Endothelial cell of umbilical vein (primary cell): ENCODE measurements at regions not wholly inside any gene's neighbourhood (a gene's known extent, or its start where the extent isn't known, plus 50 kb on each side); places are given as distances from the start of the nearest gene placed in this dataset.

ENCODE experiments used
- BruUV-seq: library from RNA; stranded (reverse); fragments of 400-500 nt; replicated peaks from 2 replicates; lab custom pipeline; 2021; lab: Mats Ljungman, UMichigan
- CTCF ChIA-PET: fragments of 300-600, 350-600 bp; sonication (Branson Sonifier 250); formaldehyde crosslinking; loops from one replicate; lab custom pipeline; 2021; ENCODE audit warnings: antibody characterized with exemption, inconsistent platforms; lab: Charles Lee
- POLR2A ChIA-PET: fragments of 300-600, 350-600 bp; sonication (Branson Sonifier 250); formaldehyde crosslinking; loops from one replicate; lab custom pipeline; 2021; ENCODE audit warnings: antibody characterized with exemption, inconsistent platforms; lab: Charles Lee
- DNase-seq: peaks from one replicate; pipeline ENCODE4 v3.0.0-alpha.2; 2011; ENCODE audit warnings: low read depth, low spot score
- FAIRE-seq: peaks from 2 replicates; lab custom pipeline; 2011; peaks lifted over from hg19 to GRCh38; lab: Jason Lieb, UNC
- H2AFZ ChIP-seq: 2 replicates; pipeline ENCODE4 v1.6.0; 2012; ENCODE audit warnings: low read depth, low read length, control low read depth, inconsistent platforms
- H3K27ac ChIP-seq: 2 replicates; pipeline ENCODE4 v1.5.1; 2011; ENCODE audit warnings: low read depth, mild to moderate bottlenecking, control low read depth, low read length, moderate library complexity; ENCODE audit not compliant: insufficient read depth
- H3K27me3 ChIP-seq, 2 experiments: 2 replicates each; pipeline versions ENCODE4 v1.6.0 to v1.6.1; 2011; ENCODE audit warnings: low read length in 2 of 2, mixed read lengths in 1 of 2; ENCODE audit not compliant: control insufficient read depth in 2 of 2, insufficient read depth in 2 of 2
- H3K36me3 ChIP-seq, 2 experiments: 2 replicates in 1 of 2; 3 replicates in 1 of 2; pipeline ENCODE4 v1.5.1; 2011; ENCODE audit warnings: low read length in 2 of 2, mild to moderate bottlenecking in 1 of 2, moderate library complexity in 1 of 2; ENCODE audit not compliant: control insufficient read depth in 2 of 2, insufficient read depth in 2 of 2; ENCODE audit errors: extremely low read depth in 1 of 2
- H3K4me1 ChIP-seq: 3 replicates; pipeline ENCODE4 v1.5.1; 2011; ENCODE audit warnings: mild to moderate bottlenecking, low read length; ENCODE audit not compliant: control insufficient read depth, insufficient read depth; ENCODE audit errors: extremely low read depth
- H3K4me2 ChIP-seq: 2 replicates; pipeline ENCODE4 v1.6.1; 2011; ENCODE audit warnings: low read length, control low read depth, mixed read lengths; ENCODE audit not compliant: insufficient read depth
- H3K4me3 ChIP-seq, 3 experiments: fragments of 200-600 bp in 1 of 3; sonication (generic), shearing (Covaris generic) in 1 of 3; replicated peaks in 1 of 3; 2 replicates each; pipeline ENCODE4 v1.5.1; 2011 to 2016; ENCODE audit warnings: control low read depth in 3 of 3, low read length in 3 of 3, mild to moderate bottlenecking in 2 of 3, inconsistent platforms in 1 of 3, low read depth in 1 of 3, moderate library complexity in 1 of 3; ENCODE audit not compliant: insufficient read depth in 1 of 3
- H3K79me2 ChIP-seq: 2 replicates; pipeline ENCODE4 v1.6.0; 2012; ENCODE audit warnings: low read length, inconsistent platforms; ENCODE audit not compliant: control insufficient read depth, insufficient read depth
- H3K9ac ChIP-seq: replicated peaks from 2 replicates; pipeline ENCODE3; 2011; ENCODE audit warnings: low read length, control low read depth; ENCODE audit not compliant: insufficient read depth; ENCODE audit errors: extremely low read depth
- H3K9me1 ChIP-seq: replicated peaks from 3 replicates; pipeline ENCODE4 v1.6.0; 2011; ENCODE audit warnings: mild to moderate bottlenecking, low read length; ENCODE audit not compliant: control insufficient read depth, insufficient read depth; ENCODE audit errors: extremely low read depth
- H3K9me3 ChIP-seq: replicated peaks from 2 replicates; pipeline ENCODE4 v1.5.1; 2012; ENCODE audit warnings: low read length, inconsistent platforms; ENCODE audit not compliant: control insufficient read depth, insufficient read depth
- H4K20me1 ChIP-seq: replicated peaks from 2 replicates; pipeline ENCODE3; 2011; ENCODE audit warnings: mild to moderate bottlenecking, low read length; ENCODE audit not compliant: control insufficient read depth, insufficient read depth; ENCODE audit errors: extremely low read depth
- EZH2 ChIP-seq: IDR thresholded peaks from 2 replicates; pipeline ENCODE4 v1.6.1; 2012; ENCODE audit warnings: borderline replicate concordance, low read depth, mild to moderate bottlenecking, moderate library complexity, low read length, inconsistent platforms; ENCODE audit not compliant: severe bottlenecking
- FOS ChIP-seq: IDR thresholded peaks from 2 replicates; pipeline ENCODE4 v1.6.1; 2011; ENCODE audit warnings: mild to moderate bottlenecking, low read length, moderate library complexity, borderline replicate concordance; ENCODE audit not compliant: insufficient read depth
- GATA2 ChIP-seq: IDR thresholded peaks from 2 replicates; pipeline ENCODE4 v1.7.0; 2011; ENCODE audit warnings: low read depth, mild to moderate bottlenecking, moderate library complexity, mixed read lengths, low read length; ENCODE audit not compliant: insufficient read length, insufficient read depth
- JUN ChIP-seq: IDR thresholded peaks from 2 replicates; pipeline ENCODE4 v1.6.1; 2011; ENCODE audit warnings: borderline replicate concordance, low read depth; ENCODE audit not compliant: insufficient read length, insufficient read depth
- MYC ChIP-seq: IDR thresholded peaks from one replicate; pipeline ENCODE4 v1.6.1; 2011; ENCODE audit warnings: mild to moderate bottlenecking, low read depth, low read length
- POLR2A ChIP-seq: IDR thresholded peaks from 2 replicates; pipeline ENCODE4 v1.6.1; 2012; ENCODE audit warnings: low read depth, mild to moderate bottlenecking, control low read depth, low read length
- POLR2AphosphoS5 ChIP-seq: IDR thresholded peaks from 2 replicates; pipeline ENCODE4 v1.6.1; 2012; ENCODE audit warnings: low read depth, mild to moderate bottlenecking, control low read depth, low read length, moderate library complexity; ENCODE audit not compliant: insufficient read depth
- dilution Hi-C: fragments of 300-500 bp; cut with MboI; formaldehyde crosslinking; loops from one replicate; pipeline ENCODE4 v1.15.0; 2019; ENCODE audit warnings: low sequenced_read_pairs; ENCODE audit not compliant: extremely low pct_ligation_motif_present
- intact Hi-C: fragments of 100-400 bp; cut with micrococcal nuclease; formaldehyde crosslinking; loops from one replicate; pipeline ENCODE4 v1.10.0; 2022
- TF ChIP-seq, protein P1 (sequence below): IDR thresholded peaks from 2 replicates; pipeline ENCODE4 v1.6.1; 2011; ENCODE audit not compliant: insufficient read depth, insufficient read length
- TF ChIP-seq, protein P2 (sequence below), 2 donors: IDR thresholded peaks; 1 replicate in 1 of 2; 2 replicates in 1 of 2; pipeline ENCODE4 v1.5.1; 2011; ENCODE audit warnings: low read length in 2 of 2, mild to moderate bottlenecking in 2 of 2, moderate library complexity in 2 of 2, control low read depth in 1 of 2, inconsistent platforms in 1 of 2, low read depth in 1 of 2; ENCODE audit not compliant: insufficient read depth in 1 of 2; ENCODE audit errors: extremely low read depth in 1 of 2

DNA sequence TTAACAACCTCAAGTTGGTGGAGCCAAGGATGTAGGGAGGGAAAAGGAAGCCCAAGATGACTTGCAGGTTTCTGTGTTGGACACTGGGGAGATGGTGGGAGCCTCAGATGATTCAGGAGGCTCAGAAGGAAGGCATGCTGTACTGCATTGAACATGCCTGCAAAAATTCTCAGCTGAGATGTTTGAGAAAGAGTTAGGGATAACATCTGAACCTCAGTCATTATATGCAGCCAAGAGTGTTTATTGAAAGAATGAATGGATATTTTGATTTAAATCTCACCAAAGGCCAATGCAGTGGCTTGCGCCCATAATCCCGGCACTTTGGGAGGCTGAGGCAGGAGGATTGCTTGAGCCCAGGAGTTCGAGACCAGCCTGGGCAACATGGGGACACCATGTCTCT lies 243.0 kb downstream of the MYCN start:
- BruUV-seq, result no TSS peak
- Histone ChIP-seq H3K4me2 (no peak overlapping the region), H3K27ac (no peak overlapping the region), H2AFZ (no peak overlapping the region), H3K9ac (no peak overlapping the region), H3K27me3 (no peaks in the 10 kb centered on the region), H3K9me1 (no peaks in the 10 kb centered on the region), H4K20me1 (no peaks in the 10 kb centered on the region), H3K4me3 (no peak overlapping the region), H3K4me1 (no peaks in the 10 kb centered on the region), H3K36me3 (no peaks in the 10 kb centered on the region), H3K79me2 (no peaks in the 10 kb centered on the region), H3K9me3 (no peaks in the 10 kb centered on the region)
- ChIA-PET CTCF (no interaction called here), POLR2A (no interaction called here)
- no peak for DNase-seq
- intact Hi-C loops (no loop called here), dilution Hi-C loops (no loop called here)
- TF ChIP-seq JUN, result no peak
- TF ChIP-seq MYC, result no peak
- TF ChIP-seq GATA2, result no peak
- TF ChIP-seq POLR2AphosphoS5, result no peak
- TF ChIP-seq FOS, result no peak
- TF ChIP-seq POLR2A, result no peak
- no peak for TF ChIP-seq EZH2
- TF ChIP-seq, protein P1, sequence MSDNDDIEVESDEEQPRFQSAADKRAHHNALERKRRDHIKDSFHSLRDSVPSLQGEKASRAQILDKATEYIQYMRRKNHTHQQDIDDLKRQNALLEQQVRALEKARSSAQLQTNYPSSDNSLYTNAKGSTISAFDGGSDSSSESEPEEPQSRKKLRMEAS, result no peak
- TF ChIP-seq, protein P2, sequence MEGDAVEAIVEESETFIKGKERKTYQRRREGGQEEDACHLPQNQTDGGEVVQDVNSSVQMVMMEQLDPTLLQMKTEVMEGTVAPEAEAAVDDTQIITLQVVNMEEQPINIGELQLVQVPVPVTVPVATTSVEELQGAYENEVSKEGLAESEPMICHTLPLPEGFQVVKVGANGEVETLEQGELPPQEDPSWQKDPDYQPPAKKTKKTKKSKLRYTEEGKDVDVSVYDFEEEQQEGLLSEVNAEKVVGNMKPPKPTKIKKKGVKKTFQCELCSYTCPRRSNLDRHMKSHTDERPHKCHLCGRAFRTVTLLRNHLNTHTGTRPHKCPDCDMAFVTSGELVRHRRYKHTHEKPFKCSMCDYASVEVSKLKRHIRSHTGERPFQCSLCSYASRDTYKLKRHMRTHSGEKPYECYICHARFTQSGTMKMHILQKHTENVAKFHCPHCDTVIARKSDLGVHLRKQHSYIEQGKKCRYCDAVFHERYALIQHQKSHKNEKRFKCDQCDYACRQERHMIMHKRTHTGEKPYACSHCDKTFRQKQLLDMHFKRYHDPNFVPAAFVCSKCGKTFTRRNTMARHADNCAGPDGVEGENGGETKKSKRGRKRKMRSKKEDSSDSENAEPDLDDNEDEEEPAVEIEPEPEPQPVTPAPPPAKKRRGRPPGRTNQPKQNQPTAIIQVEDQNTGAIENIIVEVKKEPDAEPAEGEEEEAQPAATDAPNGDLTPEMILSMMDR (IDR thresholded peaks at IDR 0.05; ENCODE audit: extremely low read depth in 1 of 2, insufficient read depth in 1 of 2, low read depth in 1 of 2, low read length in 2 of 2), result no peak
- FAIRE-seq, result no peak
